Activated T-helper 17 cell treated with anti-CD3 and anti-CD28 coated beads, Interleukin-2, amount 50 U/mL, for 72 hours (primary cell): ENCODE measurements at regions not wholly inside any gene's neighbourhood (a gene's known extent, or its start where the extent isn't known, plus 50 kb on each side); places are given as distances from the start of the nearest gene placed in this dataset.

Source experiments
- ATAC-seq: fragments of 150-1000 bp; cut with Tn5 transposase; replicated peaks from 2 replicates; pipeline ENCODE4 v1.10.0; 2021; ENCODE audit warnings: mild to moderate bottlenecking, moderate library complexity
- H3K27ac Mint-ChIP-seq: one replicate; pipeline ENCODE4 v1.8.0; 2022; ENCODE audit warnings: mixed read lengths
- H3K27me3 Mint-ChIP-seq: one replicate; pipeline ENCODE4 v1.8.0; 2022; ENCODE audit warnings: mixed read lengths
- H3K36me3 Mint-ChIP-seq: one replicate; pipeline ENCODE4 v1.8.0; 2022; ENCODE audit warnings: low read depth, mild to moderate bottlenecking, mixed read lengths
- H3K4me1 Mint-ChIP-seq: one replicate; pipeline ENCODE4 v1.8.0; 2022; ENCODE audit warnings: mixed read lengths
- H3K4me3 Mint-ChIP-seq: one replicate; pipeline ENCODE4 v1.8.0; 2022; ENCODE audit warnings: mild to moderate bottlenecking, mixed read lengths
- H3K9me3 Mint-ChIP-seq: one replicate; pipeline ENCODE4 v1.8.0; 2022; ENCODE audit warnings: mixed read lengths

DNA sequence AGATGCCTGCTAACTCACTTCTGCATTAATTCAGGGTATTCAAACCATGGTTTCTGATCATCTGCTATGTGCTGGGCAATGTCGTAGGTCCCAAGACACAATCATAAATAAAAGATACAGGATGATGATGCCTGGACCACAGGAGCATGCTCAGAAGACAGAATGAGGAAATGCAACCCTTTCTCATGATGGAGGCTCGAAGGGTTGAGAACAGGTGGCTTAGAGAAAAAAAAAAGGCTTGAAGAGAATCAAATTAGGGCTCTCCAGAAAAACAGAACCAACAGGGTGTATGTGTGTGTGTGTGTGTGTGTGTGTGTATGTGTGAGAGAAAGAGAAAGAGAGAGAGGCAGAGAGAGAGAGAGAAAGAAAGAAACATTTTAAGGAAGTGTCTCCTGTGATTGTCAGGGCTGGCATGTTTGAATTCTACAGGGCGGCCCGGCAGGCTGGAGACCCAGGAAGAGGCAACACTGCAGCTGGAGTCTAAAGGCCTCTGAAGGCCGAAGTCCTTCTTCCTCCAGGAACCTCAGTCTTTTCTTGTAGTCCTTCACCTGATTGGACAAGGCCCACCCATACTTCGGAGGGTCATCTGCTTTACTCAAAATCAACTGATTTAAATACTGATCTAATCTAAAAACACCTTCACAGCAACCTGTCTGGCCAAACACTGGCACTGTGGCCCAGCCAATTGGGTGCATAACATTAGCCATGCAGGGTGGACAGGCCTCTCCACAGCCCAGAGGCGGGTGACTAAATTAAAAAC, 143.8 kb downstream of the ERMARD start:
- Mint-ChIP-seq H3K4me3 (no peak overlapping the region), H3K27me3 (peaks cover 6% of the 10 kb centered on the region), H3K36me3 (no peaks in the 10 kb centered on the region), H3K4me1 (peaks cover 4% of the 10 kb centered on the region), H3K9me3 (peaks cover 8% of the 10 kb centered on the region), H3K27ac (no peak overlapping the region)
- ATAC-seq = no peak

DNA sequence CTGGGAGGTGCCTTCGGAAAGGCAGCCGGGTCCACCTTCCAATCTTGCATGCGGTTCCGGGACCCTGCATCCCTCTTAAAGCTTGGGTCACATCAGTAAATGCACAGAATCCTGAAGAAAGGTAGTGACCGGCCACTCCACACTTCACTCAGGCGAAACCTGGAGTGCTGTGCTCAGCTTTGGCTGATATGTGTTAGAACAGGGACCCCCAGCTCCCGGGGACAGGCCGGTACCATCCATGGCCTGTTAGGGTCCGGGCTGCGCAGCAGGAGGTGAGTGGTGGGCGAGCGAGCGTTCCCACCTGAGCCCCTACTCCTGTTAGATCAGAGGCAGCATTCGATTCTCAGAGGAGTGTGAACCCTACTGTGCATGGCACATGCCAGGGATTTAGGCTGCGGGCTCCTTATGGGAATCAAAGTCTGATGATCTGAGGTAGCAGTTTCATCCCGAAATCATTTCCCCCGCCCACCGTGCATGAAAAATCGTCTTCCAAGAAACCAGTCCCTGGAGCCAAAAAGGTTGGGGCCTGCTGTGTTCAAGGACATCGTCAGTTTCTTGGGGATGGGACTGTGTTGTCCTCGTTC, 143.0 kb downstream of the ERMARD start:
- H3K27me3 Mint-ChIP-seq = peaks cover 6% of the 10 kb centered on the region
- H3K36me3 Mint-ChIP-seq = no peaks in the 10 kb centered on the region
- no peak for ATAC-seq
- peaks cover 4% of the 10 kb centered on the region for H3K4me1 Mint-ChIP-seq
- H3K9me3 Mint-ChIP-seq = peaks cover 8% of the 10 kb centered on the region
- H3K4me3 Mint-ChIP-seq = no peak overlapping the region
- no peak overlapping the region for H3K27ac Mint-ChIP-seq

DNA sequence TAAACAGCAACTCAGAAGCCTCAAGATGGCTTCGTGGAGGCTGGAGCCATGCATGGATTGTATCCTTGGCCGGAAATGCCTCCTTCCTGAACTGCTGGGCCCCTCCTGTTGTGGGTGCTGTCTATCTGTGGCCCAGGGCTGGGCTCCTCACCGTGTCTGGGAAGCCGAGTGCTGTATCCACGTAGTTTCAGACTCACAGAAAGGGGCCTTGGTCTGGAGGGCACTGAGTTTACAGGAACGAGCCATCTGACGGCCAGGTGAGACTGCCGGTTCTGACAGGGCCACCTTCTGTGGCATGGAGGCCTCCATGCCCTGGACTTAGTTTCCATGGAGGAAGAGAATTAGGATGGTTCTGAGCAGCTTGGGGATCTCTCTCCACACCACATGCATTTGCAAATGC, 142.2 kb downstream of the ERMARD start:
- peaks cover 8% of the 10 kb centered on the region for H3K9me3 Mint-ChIP-seq
- H3K4me1 Mint-ChIP-seq = peaks cover 4% of the 10 kb centered on the region
- no peaks in the 10 kb centered on the region for H3K36me3 Mint-ChIP-seq
- peaks cover 9% of the 10 kb centered on the region for H3K27me3 Mint-ChIP-seq
- ATAC-seq = no peak
- no peak overlapping the region for H3K27ac Mint-ChIP-seq
- no peak overlapping the region for H3K4me3 Mint-ChIP-seq

DNA sequence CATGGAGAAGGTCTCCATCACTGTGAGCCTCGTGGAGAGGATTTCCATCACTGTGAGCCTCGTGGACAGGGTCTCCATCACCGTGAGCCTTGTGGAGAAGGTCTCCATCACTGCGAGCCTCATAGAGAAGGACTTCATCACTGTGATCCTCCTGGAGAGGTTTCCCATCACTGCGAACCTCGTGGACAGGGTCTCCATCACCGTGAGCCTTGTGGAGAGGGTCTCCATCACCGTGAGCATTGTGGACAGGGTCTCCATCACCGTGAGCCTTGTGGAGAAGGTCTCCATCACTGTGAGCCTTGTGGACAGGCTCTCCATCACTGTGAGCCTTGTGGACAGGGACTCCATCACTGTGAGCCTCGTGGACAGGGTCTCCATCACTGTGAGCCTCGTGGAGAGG, 140.4 kb downstream of the ERMARD start:
- Mint-ChIP-seq H3K27me3 (peaks cover 14% of the 10 kb centered on the region), H3K36me3 (no peaks in the 10 kb centered on the region), H3K4me1 (no peaks in the 10 kb centered on the region), H3K27ac (no peak overlapping the region), H3K4me3 (no peak overlapping the region), H3K9me3 (peaks cover 3% of the 10 kb centered on the region)
- no peak for ATAC-seq

DNA sequence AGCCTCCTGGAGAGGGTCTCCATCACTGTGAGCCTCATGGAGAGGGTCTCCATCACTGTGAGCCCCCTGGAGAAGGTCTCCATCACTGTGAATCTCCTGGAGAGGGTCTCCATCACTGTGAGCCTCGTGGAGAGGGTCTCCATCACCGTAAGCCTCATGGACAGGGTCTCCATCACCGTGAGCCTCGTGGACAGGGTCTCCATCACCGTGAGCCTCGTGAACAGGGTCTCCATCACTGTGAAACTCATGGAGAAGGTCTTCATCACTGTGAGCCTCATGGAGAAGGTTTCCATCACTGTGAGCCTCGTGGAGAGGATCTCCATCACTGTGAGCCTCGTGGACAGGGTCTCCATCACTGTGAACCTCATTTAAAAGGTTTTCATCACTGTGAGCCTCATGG, 140.0 kb downstream of the ERMARD start:
- H3K9me3 Mint-ChIP-seq = peaks cover 3% of the 10 kb centered on the region
- H3K36me3 Mint-ChIP-seq = no peaks in the 10 kb centered on the region
- no peak overlapping the region for H3K27ac Mint-ChIP-seq
- no peak overlapping the region for H3K4me3 Mint-ChIP-seq
- H3K4me1 Mint-ChIP-seq = no peaks in the 10 kb centered on the region
- H3K27me3 Mint-ChIP-seq = peaks cover 14% of the 10 kb centered on the region
- no peak for ATAC-seq

DNA sequence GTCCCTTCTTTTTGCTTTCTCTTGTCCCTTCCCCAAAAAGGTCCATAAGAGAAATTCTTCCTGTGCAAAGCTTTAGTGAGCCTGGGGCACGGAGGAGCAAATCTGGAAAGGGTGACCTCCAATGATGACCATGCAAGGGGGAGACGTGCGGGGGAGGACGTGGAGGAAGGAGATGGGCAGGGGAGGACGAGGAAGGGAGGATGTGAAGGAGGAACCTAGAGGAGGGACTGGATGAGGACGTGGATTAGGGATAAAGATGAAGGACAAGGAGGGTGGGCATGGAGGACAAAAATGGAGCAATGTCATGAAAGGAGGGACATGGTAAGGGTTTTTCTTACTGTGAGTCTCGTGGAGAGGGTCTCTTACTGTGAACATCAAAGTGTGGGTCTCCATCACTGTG, 139.5 kb downstream of the ERMARD start:
- Mint-ChIP-seq H3K4me1 (no peaks in the 10 kb centered on the region), H3K4me3 (no peak overlapping the region), H3K27ac (no peak overlapping the region), H3K9me3 (peaks cover 3% of the 10 kb centered on the region), H3K36me3 (no peaks in the 10 kb centered on the region), H3K27me3 (peaks cover 14% of the 10 kb centered on the region)
- ATAC-seq = no peak

DNA sequence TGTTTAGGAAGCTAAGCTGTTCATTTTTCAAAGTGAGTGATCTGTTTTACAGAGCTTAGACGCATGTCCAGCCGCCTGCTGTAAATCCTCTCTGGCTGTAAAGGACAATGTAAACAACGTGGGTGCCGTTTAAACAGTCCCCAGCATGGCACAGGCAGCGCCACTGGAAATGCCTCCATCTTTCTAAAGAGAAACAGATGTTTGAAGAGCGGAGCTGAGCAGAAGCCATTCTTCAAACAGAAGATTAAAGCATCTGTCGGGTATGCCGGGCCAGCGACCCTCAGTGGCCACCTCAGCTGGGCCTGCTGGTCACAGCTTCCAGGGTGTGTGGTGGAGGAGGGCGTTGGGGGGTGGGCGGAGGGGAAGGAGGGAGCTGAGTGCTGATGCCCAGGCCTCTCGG, 138.6 kb downstream of the ERMARD start:
- Mint-ChIP-seq H3K9me3 (peaks cover 3% of the 10 kb centered on the region), H3K27me3 (peaks cover 19% of the 10 kb centered on the region), H3K4me3 (no peak overlapping the region), H3K36me3 (no peaks in the 10 kb centered on the region), H3K4me1 (no peaks in the 10 kb centered on the region), H3K27ac (no peak overlapping the region)
- ATAC-seq = no peak

DNA sequence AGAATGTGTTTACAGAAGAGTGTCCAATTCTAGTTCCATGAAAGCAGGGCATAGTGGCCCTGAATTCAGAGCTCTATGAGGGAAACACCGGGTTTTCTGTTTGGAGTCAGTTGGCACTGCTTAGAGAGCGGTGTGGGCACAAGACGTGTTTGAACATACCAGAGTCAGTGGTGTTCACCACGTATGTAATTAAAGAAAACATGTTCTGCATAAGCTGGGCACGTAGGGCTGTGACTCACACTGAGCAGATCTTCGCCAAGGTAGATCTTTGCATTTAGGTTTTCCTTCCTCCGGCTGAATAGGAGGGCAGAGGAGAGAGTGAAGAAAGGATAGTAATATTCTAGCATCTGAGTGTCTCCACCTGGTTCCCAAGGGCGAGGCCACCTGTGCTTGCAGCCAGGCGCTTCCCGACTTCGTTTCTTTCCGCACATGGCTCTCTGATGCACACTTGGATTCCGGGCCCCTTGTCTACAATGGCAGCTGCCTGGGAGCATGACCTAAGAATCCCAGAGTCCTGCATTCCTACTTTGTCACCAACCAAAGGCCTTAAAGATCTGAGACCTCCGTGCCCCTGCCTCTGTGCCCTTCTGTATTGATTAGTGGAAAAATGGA, 136.2 kb downstream of the ERMARD start:
- no peak for ATAC-seq
- no peaks in the 10 kb centered on the region for H3K4me1 Mint-ChIP-seq
- peaks cover 29% of the 10 kb centered on the region for H3K27me3 Mint-ChIP-seq
- H3K36me3 Mint-ChIP-seq = no peaks in the 10 kb centered on the region
- no peak overlapping the region for H3K27ac Mint-ChIP-seq
- H3K9me3 Mint-ChIP-seq = no peaks in the 10 kb centered on the region
- H3K4me3 Mint-ChIP-seq = no peak overlapping the region

DNA sequence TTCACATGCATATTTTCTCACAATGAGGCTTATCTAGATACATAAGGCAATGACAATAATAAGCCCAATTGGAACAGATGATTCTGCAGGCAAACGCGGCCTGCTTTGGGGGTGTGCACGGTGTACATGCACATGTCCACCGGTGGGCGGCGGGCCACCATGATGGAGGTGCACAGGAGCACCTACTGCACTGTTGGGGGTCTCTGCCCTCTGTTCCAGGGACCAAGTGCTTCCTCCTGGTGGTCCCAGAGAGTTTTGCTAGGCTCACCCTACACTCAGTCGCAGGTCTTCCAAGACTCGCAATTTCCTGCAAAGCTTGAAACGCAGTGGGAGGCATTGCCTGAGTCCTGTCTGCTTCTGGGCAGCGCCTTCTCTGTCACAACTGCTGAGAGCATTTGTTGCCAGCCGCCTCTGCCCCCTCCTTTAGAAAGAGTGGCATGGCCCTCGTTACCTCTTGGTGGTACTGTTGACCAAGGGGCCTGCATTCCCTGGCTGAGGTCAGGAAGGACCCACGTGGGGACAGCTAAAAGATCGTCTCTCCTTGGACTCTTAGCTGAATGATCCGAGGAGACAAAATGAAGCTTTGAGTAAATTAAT, 135.3 kb downstream of the ERMARD start:
- H3K4me1 Mint-ChIP-seq = no peaks in the 10 kb centered on the region
- no peaks in the 10 kb centered on the region for H3K36me3 Mint-ChIP-seq
- H3K27me3 Mint-ChIP-seq = peaks cover 34% of the 10 kb centered on the region
- no peak for ATAC-seq
- no peak overlapping the region for H3K27ac Mint-ChIP-seq
- H3K4me3 Mint-ChIP-seq = no peak overlapping the region
- H3K9me3 Mint-ChIP-seq = no peaks in the 10 kb centered on the region

DNA sequence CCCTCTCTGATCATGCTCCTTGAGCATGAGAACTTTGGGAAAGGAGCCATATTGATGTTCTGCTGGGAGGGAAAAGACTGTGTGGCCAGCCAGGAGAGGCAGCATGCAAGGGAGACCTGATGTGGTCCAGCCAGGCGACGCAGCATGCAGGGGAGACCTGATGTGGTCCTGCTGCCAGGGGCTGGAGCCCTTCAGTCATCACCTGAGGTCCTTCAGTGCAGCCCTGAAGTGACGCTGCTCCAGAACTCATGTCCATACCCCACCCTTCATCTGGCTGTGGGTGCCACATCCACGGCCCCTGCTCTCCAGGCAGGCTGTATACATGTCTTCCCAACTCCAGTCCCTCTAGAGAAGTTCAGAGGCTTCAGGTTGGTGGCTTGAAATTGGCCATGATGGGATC, 134.4 kb downstream of the ERMARD start:
- H3K27me3 Mint-ChIP-seq = peaks cover 43% of the 10 kb centered on the region
- H3K9me3 Mint-ChIP-seq = no peaks in the 10 kb centered on the region
- no peaks in the 10 kb centered on the region for H3K36me3 Mint-ChIP-seq
- no peak for ATAC-seq
- H3K4me1 Mint-ChIP-seq = no peaks in the 10 kb centered on the region
- H3K4me3 Mint-ChIP-seq = no peak overlapping the region
- H3K27ac Mint-ChIP-seq = no peak overlapping the region

DNA sequence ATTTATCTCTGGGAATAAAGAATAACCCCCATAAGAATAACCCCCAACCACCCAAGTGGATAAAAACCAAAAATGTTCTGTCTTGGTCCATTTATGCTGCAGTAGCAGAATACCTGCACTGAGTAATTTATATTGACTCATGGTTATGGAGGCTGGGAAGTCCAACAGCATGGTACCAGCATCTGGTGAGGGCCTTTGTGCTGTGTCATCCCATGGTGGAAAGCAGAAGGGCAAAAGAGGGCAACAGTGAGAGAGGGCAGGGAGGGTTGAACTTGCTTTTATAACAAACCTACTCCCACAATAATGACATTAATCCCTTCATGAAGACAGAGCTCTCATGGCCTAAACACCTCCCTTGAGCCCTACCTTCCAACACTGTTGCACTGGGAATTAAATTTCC, 133.7 kb downstream of the ERMARD start:
- ATAC-seq = no peak
- no peak overlapping the region for H3K27ac Mint-ChIP-seq
- no peaks in the 10 kb centered on the region for H3K9me3 Mint-ChIP-seq
- no peaks in the 10 kb centered on the region for H3K4me1 Mint-ChIP-seq
- no peaks in the 10 kb centered on the region for H3K36me3 Mint-ChIP-seq
- peaks cover 44% of the 10 kb centered on the region for H3K27me3 Mint-ChIP-seq
- no peak overlapping the region for H3K4me3 Mint-ChIP-seq

DNA sequence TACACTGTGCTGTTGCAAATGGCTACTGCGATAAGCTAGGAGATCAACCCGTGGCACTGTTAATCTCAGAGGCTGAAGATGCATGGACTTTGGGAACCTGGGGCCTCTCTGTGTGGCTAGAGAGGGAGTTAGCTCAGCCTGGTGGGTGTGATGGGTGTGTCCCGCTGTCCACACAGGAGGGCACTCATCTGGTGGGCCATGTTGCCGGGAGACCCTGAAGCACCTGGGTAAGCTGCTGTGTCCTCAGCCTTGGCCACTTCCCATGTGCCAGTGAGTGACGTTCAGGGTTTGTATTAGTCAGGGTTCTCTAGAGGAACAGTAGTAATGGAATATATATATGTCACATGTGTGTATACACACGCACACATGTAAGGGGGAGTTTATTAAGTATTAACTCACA, 132.7 kb downstream of the ERMARD start:
- H3K36me3 Mint-ChIP-seq = no peaks in the 10 kb centered on the region
- no peak overlapping the region for H3K27ac Mint-ChIP-seq
- H3K4me3 Mint-ChIP-seq = no peak overlapping the region
- H3K9me3 Mint-ChIP-seq = no peaks in the 10 kb centered on the region
- peaks cover 46% of the 10 kb centered on the region for H3K27me3 Mint-ChIP-seq
- H3K4me1 Mint-ChIP-seq = no peaks in the 10 kb centered on the region
- ATAC-seq = no peak

DNA sequence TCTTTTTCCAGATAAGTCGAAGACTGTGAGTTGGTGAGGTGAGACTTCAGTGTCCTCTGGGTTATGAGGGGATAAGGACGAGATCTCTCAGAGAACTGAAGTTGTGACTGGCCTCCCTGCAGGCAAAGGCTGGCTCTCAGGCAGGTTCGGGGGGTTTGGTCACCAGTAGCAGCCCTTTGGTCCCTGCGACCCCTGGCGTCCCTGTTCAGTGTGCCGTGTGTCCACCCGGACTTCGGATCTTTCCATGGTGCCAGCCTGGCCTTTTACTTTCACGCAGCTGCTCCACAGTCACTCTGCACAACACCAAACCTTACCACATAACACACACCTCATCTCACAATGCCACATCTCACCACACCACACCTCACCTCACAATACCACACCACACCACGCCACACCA, 131.9 kb downstream of the ERMARD start:
- Mint-ChIP-seq H3K4me3 (no peak overlapping the region), H3K36me3 (no peaks in the 10 kb centered on the region), H3K27ac (no peak overlapping the region), H3K27me3 (peaks cover 50% of the 10 kb centered on the region), H3K4me1 (no peaks in the 10 kb centered on the region), H3K9me3 (no peaks in the 10 kb centered on the region)
- ATAC-seq = no peak

DNA sequence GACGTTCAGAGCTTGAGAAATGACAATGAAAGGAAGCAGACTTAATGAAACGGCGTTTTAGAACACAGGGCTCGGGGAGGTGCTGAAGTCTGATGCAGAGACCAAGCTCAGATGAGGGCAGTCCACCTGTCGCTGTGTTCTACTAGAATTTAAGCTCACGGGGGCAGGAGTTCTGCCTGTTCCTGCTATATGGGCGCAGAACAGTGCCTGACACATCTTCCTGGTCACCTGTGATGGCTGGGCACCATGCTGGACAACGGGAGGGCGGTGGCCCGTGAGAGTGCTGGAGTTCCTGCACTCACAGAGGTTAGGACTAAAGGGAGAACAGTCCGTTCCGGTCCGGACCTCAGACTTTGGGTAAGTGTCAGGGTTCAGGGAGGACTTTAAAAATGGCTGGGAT, 130.6 kb downstream of the ERMARD start:
- Mint-ChIP-seq H3K27me3 (peaks cover 42% of the 10 kb centered on the region), H3K36me3 (no peaks in the 10 kb centered on the region), H3K4me1 (no peaks in the 10 kb centered on the region), H3K9me3 (no peaks in the 10 kb centered on the region), H3K4me3 (no peak overlapping the region), H3K27ac (no peak overlapping the region)
- no peak for ATAC-seq

DNA sequence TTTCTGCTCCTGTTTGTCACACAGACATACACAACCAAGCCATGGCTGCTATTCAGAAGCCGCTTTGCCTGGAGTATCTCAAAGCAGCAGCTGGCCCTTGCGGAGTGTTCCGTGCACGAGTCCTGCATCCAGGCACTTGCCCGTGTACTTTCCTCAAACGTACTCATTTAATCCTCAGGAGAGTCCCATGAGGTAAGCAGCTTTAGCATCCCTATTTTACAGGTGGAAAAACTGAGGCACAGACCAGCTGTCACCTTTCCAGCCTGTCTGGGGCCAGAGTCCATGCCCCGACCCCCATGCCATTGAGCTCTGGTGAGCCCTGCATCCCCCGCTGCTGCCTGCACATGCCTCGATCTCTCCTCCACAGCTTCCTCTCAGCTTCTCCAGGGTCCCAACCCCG, 130.0 kb downstream of the ERMARD start:
- Mint-ChIP-seq H3K27ac (no peak overlapping the region), H3K36me3 (no peaks in the 10 kb centered on the region), H3K4me1 (no peaks in the 10 kb centered on the region), H3K27me3 (peaks cover 42% of the 10 kb centered on the region), H3K4me3 (no peak overlapping the region), H3K9me3 (no peaks in the 10 kb centered on the region)
- no peak for ATAC-seq
